Endothelial cell of umbilical vein (primary cell): ENCODE measurements at regions not wholly inside any gene's neighbourhood (a gene's known extent, or its start where the extent isn't known, plus 50 kb on each side); places are given as distances from the start of the nearest gene placed in this dataset.

Source experiments
- BruUV-seq: library from RNA; stranded (reverse); fragments of 400-500 nt; replicated peaks from 2 replicates; lab custom pipeline; 2021; lab: Mats Ljungman, UMichigan
- CTCF ChIA-PET: fragments of 300-600, 350-600 bp; sonication (Branson Sonifier 250); formaldehyde crosslinking; loops from one replicate; lab custom pipeline; 2021; ENCODE audit warnings: antibody characterized with exemption, inconsistent platforms; lab: Charles Lee
- POLR2A ChIA-PET: fragments of 300-600, 350-600 bp; sonication (Branson Sonifier 250); formaldehyde crosslinking; loops from one replicate; lab custom pipeline; 2021; ENCODE audit warnings: antibody characterized with exemption, inconsistent platforms; lab: Charles Lee
- DNase-seq: peaks from one replicate; pipeline ENCODE4 v3.0.0-alpha.2; 2011; ENCODE audit warnings: low read depth, low spot score
- FAIRE-seq: peaks from 2 replicates; lab custom pipeline; 2011; peaks lifted over from hg19 to GRCh38; lab: Jason Lieb, UNC
- H2AFZ ChIP-seq: 2 replicates; pipeline ENCODE4 v1.6.0; 2012; ENCODE audit warnings: low read depth, low read length, control low read depth, inconsistent platforms
- H3K27ac ChIP-seq: 2 replicates; pipeline ENCODE4 v1.5.1; 2011; ENCODE audit warnings: low read depth, mild to moderate bottlenecking, control low read depth, low read length, moderate library complexity; ENCODE audit not compliant: insufficient read depth
- H3K27me3 ChIP-seq, 2 experiments: 2 replicates each; pipeline versions ENCODE4 v1.6.0 to v1.6.1; 2011; ENCODE audit warnings: low read length in 2 of 2, mixed read lengths in 1 of 2; ENCODE audit not compliant: control insufficient read depth in 2 of 2, insufficient read depth in 2 of 2
- H3K36me3 ChIP-seq, 2 experiments: 2 replicates in 1 of 2; 3 replicates in 1 of 2; pipeline ENCODE4 v1.5.1; 2011; ENCODE audit warnings: low read length in 2 of 2, mild to moderate bottlenecking in 1 of 2, moderate library complexity in 1 of 2; ENCODE audit not compliant: control insufficient read depth in 2 of 2, insufficient read depth in 2 of 2; ENCODE audit errors: extremely low read depth in 1 of 2
- H3K4me1 ChIP-seq: 3 replicates; pipeline ENCODE4 v1.5.1; 2011; ENCODE audit warnings: mild to moderate bottlenecking, low read length; ENCODE audit not compliant: control insufficient read depth, insufficient read depth; ENCODE audit errors: extremely low read depth
- H3K4me2 ChIP-seq: 2 replicates; pipeline ENCODE4 v1.6.1; 2011; ENCODE audit warnings: low read length, control low read depth, mixed read lengths; ENCODE audit not compliant: insufficient read depth
- H3K4me3 ChIP-seq, 3 experiments: fragments of 200-600 bp in 1 of 3; sonication (generic), shearing (Covaris generic) in 1 of 3; replicated peaks in 1 of 3; 2 replicates each; pipeline ENCODE4 v1.5.1; 2011 to 2016; ENCODE audit warnings: control low read depth in 3 of 3, low read length in 3 of 3, mild to moderate bottlenecking in 2 of 3, inconsistent platforms in 1 of 3, low read depth in 1 of 3, moderate library complexity in 1 of 3; ENCODE audit not compliant: insufficient read depth in 1 of 3
- H3K79me2 ChIP-seq: 2 replicates; pipeline ENCODE4 v1.6.0; 2012; ENCODE audit warnings: low read length, inconsistent platforms; ENCODE audit not compliant: control insufficient read depth, insufficient read depth
- H3K9ac ChIP-seq: replicated peaks from 2 replicates; pipeline ENCODE3; 2011; ENCODE audit warnings: low read length, control low read depth; ENCODE audit not compliant: insufficient read depth; ENCODE audit errors: extremely low read depth
- H3K9me1 ChIP-seq: replicated peaks from 3 replicates; pipeline ENCODE4 v1.6.0; 2011; ENCODE audit warnings: mild to moderate bottlenecking, low read length; ENCODE audit not compliant: control insufficient read depth, insufficient read depth; ENCODE audit errors: extremely low read depth
- H3K9me3 ChIP-seq: replicated peaks from 2 replicates; pipeline ENCODE4 v1.5.1; 2012; ENCODE audit warnings: low read length, inconsistent platforms; ENCODE audit not compliant: control insufficient read depth, insufficient read depth
- H4K20me1 ChIP-seq: replicated peaks from 2 replicates; pipeline ENCODE3; 2011; ENCODE audit warnings: mild to moderate bottlenecking, low read length; ENCODE audit not compliant: control insufficient read depth, insufficient read depth; ENCODE audit errors: extremely low read depth
- CTCF ChIP-seq, 2 donors: IDR thresholded peaks; 1 replicate in 1 of 2; 2 replicates in 1 of 2; pipeline ENCODE4 v1.5.1; 2011; ENCODE audit warnings: low read length in 2 of 2, mild to moderate bottlenecking in 2 of 2, moderate library complexity in 2 of 2, control low read depth in 1 of 2, inconsistent platforms in 1 of 2, low read depth in 1 of 2; ENCODE audit not compliant: insufficient read depth in 1 of 2; ENCODE audit errors: extremely low read depth in 1 of 2
- EZH2 ChIP-seq: IDR thresholded peaks from 2 replicates; pipeline ENCODE4 v1.6.1; 2012; ENCODE audit warnings: borderline replicate concordance, low read depth, mild to moderate bottlenecking, moderate library complexity, low read length, inconsistent platforms; ENCODE audit not compliant: severe bottlenecking
- FOS ChIP-seq: IDR thresholded peaks from 2 replicates; pipeline ENCODE4 v1.6.1; 2011; ENCODE audit warnings: mild to moderate bottlenecking, low read length, moderate library complexity, borderline replicate concordance; ENCODE audit not compliant: insufficient read depth
- GATA2 ChIP-seq: IDR thresholded peaks from 2 replicates; pipeline ENCODE4 v1.7.0; 2011; ENCODE audit warnings: low read depth, mild to moderate bottlenecking, moderate library complexity, mixed read lengths, low read length; ENCODE audit not compliant: insufficient read length, insufficient read depth
- JUN ChIP-seq: IDR thresholded peaks from 2 replicates; pipeline ENCODE4 v1.6.1; 2011; ENCODE audit warnings: borderline replicate concordance, low read depth; ENCODE audit not compliant: insufficient read length, insufficient read depth
- MYC ChIP-seq: IDR thresholded peaks from one replicate; pipeline ENCODE4 v1.6.1; 2011; ENCODE audit warnings: mild to moderate bottlenecking, low read depth, low read length
- POLR2A ChIP-seq: IDR thresholded peaks from 2 replicates; pipeline ENCODE4 v1.6.1; 2012; ENCODE audit warnings: low read depth, mild to moderate bottlenecking, control low read depth, low read length
- POLR2AphosphoS5 ChIP-seq: IDR thresholded peaks from 2 replicates; pipeline ENCODE4 v1.6.1; 2012; ENCODE audit warnings: low read depth, mild to moderate bottlenecking, control low read depth, low read length, moderate library complexity; ENCODE audit not compliant: insufficient read depth
- dilution Hi-C: fragments of 300-500 bp; cut with MboI; formaldehyde crosslinking; loops from one replicate; pipeline ENCODE4 v1.15.0; 2019; ENCODE audit warnings: low sequenced_read_pairs; ENCODE audit not compliant: extremely low pct_ligation_motif_present
- intact Hi-C: fragments of 100-400 bp; cut with micrococcal nuclease; formaldehyde crosslinking; loops from one replicate; pipeline ENCODE4 v1.10.0; 2022
- TF ChIP-seq, protein P1 (sequence below): IDR thresholded peaks from 2 replicates; pipeline ENCODE4 v1.6.1; 2011; ENCODE audit not compliant: insufficient read depth, insufficient read length

GRCh38 chr6:126280287-126280686 is 59.6 kb upstream of the CENPW start:
- Histone ChIP-seq H3K9me3 (no peaks in the 10 kb centered on the region), H3K27me3 (no peaks in the 10 kb centered on the region), H4K20me1 (no peaks in the 10 kb centered on the region), H3K4me1 (no peaks in the 10 kb centered on the region), H3K36me3 (no peaks in the 10 kb centered on the region), H3K9me1 (no peaks in the 10 kb centered on the region), H3K4me2 (no peak overlapping the region), H3K27ac (no peak overlapping the region), H3K9ac (no peak overlapping the region), H2AFZ (no peak overlapping the region), H3K79me2 (no peaks in the 10 kb centered on the region), H3K4me3 (no peak overlapping the region)
- dilution Hi-C loops: no loop called here
- TF ChIP-seq JUN: no peak
- no peak for TF ChIP-seq POLR2AphosphoS5
- no peak for TF ChIP-seq FOS
- TF ChIP-seq GATA2: no peak
- no peak for TF ChIP-seq POLR2A
- no peak for TF ChIP-seq MYC
- no peak for TF ChIP-seq EZH2
- BruUV-seq: no TSS peak
- intact Hi-C loops: no loop called here
- ChIA-PET POLR2A (no interaction called here), CTCF (interaction anchor here (1.6 kb wide), 1 partner anchor 12 kb away, joined by 4 read pairs; no protein-coding TSS in a partner anchor)
- FAIRE-seq (no peak), DNase-seq (no peak)

DNA sequence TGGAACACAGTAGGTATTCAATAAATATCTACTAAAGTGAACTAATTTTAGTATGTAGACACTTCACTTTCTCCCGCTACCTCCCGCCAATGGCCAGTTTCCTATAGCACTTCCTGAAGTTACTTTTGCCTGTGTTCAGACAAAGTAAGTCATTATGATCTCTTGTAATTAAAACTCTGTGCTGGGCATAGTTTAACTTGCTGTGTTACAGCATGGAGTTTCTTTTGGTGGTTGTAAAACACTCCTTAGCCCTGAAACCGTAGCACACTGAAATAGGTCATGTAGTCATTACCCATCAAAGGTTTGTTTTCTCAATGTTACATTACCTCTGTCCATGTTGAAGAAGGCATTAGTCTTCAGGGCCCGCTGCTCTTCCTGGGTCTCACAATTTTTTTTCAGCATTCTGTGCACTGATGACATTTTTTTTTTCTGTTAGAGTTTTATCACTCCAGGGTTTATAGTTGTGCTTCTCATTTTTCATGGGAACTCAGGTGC is 54.0 kb upstream of the CENPW start:
- no peak overlapping the region for H3K4me2 ChIP-seq
- H3K27me3 ChIP-seq: peaks cover 0 to 2% of the 10 kb centered on the region in 2 experiments
- no peak overlapping the region for H3K27ac ChIP-seq
- H3K9ac ChIP-seq: no peak overlapping the region
- ChIA-PET POLR2A (no interaction called here), CTCF (no interaction called here)
- TF ChIP-seq, protein P1, sequence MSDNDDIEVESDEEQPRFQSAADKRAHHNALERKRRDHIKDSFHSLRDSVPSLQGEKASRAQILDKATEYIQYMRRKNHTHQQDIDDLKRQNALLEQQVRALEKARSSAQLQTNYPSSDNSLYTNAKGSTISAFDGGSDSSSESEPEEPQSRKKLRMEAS: no peak
- no peak for TF ChIP-seq POLR2A
- no peak for TF ChIP-seq GATA2
- TF ChIP-seq MYC: no peak
- TF ChIP-seq JUN: no peak
- no peak for TF ChIP-seq POLR2AphosphoS5
- TF ChIP-seq CTCF (IDR thresholded peaks at IDR 0.05; ENCODE audit: extremely low read depth in 1 of 2, insufficient read depth in 1 of 2, low read depth in 1 of 2, low read length in 2 of 2): no peak
- no peaks in the 10 kb centered on the region for H3K9me1 ChIP-seq
- H3K9me3 ChIP-seq: no peaks in the 10 kb centered on the region
- H3K79me2 ChIP-seq: no peaks in the 10 kb centered on the region
- intact Hi-C loops: no loop called here
- no TSS peak for BruUV-seq
- no peaks in the 10 kb centered on the region for H3K36me3 ChIP-seq
- FAIRE-seq (no peak), DNase-seq (no peak)
- H3K4me1 ChIP-seq: no peaks in the 10 kb centered on the region
- H3K4me3 ChIP-seq: no peak overlapping the region
- no peaks in the 10 kb centered on the region for H4K20me1 ChIP-seq
- H2AFZ ChIP-seq: no peak overlapping the region
- dilution Hi-C loops: no loop called here
